ENCODE measurements at regions not wholly inside any gene's neighbourhood (a gene's known extent, or its start where the extent isn't known, plus 50 kb on each side); places are given as distances from the start of the nearest gene placed in this dataset.

DNA sequence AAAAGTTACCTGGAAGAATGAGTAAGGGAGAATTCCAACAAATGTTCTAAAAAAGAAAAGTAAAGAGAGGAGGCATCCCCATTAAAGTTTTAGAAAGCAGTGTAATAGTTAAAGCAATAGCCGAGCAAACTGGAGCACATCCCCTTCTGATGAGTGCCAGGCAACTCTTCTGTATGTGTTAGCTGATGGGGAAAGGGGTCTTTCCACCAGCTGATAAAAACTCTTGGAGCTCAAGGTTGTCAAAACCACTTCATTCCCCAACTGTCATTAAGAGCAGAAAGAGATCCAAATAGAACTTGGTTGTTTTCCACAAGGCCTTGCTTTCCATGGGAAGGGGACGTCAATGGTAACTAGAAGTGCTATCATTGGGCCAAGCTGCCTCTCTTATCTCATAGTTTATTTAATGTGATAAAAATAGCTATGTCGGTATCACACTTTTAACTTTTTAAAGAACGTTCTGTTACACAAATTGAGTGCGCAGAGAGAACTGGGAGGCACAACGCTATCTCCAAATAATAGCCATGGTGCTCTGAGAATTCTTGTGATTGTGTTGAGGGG is 116.9 kb downstream of the POLR2M start:
- DNase-seq (ENCODE audit: low spot score) = no peak

DNA sequence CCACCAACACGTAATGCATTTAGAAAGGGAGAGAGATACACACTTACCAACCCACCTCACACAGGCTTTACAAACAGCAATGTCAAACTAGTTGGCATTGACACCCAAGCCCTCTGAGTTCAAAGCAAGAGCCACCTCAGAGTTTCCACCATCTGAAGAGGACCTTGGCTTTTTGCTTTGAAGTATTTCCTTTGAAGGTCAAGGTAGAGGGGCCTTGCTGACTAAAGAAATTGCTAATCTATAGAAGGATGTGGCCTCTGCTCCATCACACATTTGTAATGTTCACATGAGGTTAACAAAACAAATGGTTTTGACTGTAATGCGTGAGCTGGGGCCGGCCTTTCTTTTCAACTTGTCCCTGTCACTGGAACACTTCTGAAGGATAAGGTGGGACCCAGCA is 117.7 kb downstream of the POLR2M start:
- no peak for DNase-seq (ENCODE audit: low spot score)

DNA sequence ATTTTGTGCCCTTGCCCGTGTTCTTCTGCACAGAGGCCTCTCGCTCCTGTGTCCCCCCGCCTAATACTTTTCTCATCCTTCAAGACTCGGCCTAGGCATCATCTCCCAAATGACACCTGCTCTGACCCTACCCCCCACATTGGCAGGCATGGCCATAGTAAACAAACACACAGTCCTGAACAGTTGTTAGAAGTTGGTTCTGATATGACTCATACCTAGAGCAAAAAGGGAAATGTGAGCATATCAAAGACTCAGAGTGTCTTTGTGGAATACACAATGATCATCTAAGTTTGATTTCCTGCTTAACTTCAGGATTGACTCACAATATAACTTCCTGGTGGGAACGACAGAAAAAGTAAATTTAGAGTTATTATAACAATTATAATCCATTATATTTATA is 120.5 kb downstream of the POLR2M start:
- DNase-seq (ENCODE audit: low spot score) = peak; percentile 61

DNA sequence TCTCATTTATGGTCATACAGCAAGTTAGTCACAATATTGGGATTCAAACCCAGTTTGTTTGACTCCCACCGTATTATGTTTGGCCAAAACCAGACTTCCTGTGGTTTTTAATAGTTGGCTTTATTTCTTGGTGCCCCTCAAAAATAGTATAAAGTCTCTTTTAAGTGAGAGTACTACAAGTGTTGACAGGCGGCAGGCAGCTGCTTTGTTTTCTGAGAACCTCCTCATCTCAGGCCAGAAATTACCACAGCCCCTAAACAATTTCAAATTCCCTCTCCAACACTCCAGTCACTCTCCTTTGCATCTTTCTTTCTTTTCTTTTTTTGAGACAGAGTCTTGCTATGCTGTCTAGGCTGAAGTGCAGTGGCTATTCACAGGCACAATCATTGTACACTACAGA is 121.5 kb downstream of the POLR2M start:
- no peak for DNase-seq (ENCODE audit: low spot score)

DNA sequence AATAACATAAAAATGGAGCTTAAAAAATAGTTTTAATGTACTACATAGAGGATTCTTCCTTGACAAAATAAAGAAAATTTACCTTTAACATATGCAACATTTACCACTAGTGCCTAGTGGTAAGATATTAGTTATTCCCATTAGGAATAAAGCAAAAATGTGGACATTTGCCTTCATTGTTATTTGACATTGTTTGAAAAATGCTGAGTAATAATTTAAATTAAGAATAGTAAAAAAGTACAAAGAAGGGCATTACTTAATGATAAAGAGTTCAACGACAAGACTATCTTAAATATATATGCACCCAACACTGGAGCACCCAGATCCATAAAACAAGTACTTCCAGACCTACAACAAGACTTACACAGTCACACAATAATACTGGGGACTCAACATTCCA is 125.7 kb downstream of the POLR2M start:
- no peak for DNase-seq (ENCODE audit: low spot score)

DNA sequence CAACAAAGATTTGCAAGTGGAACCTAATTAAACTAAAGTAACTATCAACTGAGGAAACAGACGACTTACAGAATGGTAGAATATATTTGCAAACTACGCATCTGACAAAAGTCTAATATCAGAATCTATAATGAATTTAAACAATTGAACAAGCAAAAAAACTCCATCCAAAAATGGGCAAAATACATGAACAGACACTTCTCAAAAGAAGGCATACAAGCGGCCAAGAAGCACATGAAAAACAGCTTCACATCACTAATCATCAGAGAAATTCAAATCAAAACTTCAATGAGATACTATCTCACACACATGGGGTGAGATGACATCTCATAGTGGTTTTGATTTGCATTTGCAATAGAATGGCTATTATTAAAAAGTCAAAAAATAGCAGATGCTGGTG is 128.6 kb downstream of the POLR2M start:
- DNase-seq (ENCODE audit: low spot score) = no peak

DNA sequence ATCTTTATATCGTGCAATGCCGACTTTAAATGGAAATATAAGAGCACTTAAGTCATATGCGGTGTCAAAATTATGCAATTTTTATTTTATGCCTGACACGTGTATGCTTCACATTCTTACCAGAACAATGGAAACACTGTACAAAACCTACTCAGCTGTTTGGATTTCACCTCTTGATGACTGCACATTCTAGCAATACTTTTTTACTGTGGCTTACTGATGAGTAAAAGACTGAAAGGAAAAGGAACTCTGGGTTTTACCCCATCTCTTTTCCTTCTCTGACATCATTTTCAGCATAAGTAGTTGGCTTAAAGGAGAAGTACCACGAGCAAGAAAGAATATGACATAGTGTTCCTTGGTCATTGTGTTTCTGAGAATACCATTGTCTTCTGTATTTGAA is 142.8 kb downstream of the POLR2M start:
- no peak for DNase-seq (ENCODE audit: low spot score)

DNA sequence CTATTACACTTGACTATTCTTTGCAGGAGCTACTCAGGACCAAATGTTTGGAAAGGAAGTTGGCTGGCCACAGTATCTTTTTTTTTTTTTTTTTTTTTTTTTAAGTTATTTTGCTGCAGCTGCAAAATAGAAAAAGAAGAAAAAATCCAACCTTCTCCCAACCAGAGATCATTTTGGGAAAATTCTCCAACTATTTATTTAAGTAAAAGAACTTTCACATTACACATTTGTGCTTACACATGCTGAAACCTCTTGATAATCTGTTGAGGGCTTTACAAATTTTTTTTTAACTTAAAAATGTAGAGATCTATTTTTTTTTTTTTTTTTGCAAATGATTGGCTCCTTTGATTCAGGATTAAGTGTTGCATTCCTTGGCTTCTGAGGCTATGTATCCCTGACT is 148.0 kb downstream of the POLR2M start:
- DNase-seq (ENCODE audit: low spot score) = no peak

DNA sequence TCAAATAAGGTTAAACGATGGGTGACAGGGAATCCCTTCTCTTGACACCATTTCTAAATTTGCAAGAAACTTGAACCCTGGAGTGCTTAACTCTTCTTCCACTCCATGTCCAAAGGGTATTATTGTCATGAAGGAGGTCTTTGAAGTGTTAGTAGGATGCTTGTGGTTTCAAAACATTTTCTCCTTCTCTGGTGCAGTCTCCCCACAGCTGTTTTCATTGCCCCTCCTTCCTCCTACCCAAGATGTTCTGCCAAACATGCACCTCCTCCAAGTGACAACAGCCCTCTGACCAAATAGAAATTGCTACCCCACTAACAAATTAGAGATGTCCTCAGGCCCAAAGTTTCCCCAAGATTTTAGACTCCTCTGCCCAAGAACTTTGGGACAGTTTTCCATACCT is 151.4 kb downstream of the POLR2M start:
- DNase-seq (ENCODE audit: low spot score) = no peak

DNA sequence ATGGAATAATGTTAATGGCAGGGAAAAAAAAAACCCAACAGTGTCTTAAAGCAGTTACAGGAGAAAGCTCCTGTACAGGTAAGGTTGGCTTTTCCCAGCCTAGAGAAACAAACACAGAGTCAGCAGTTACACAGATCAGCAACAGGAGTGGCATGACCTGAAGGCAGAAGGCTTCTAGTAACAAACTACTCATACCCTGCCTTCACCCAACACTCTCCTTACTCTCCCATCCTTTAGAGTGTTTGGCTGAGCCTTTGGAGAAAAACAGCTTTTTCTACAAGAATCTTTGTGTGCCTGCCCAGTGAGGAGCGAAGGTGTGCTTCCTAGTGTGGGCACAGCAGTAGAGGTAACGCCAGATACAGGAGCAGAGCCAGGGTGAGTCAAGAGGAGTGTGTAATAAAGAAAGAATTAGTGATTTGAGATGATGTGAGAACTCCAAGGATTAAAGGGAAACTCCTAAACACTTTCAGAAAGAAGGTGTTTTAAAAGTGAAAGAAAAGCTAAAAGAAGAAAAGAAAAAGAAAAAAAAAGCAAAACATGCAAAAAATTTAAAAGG is 152.7 kb downstream of the POLR2M start:
- no peak for DNase-seq (ENCODE audit: low spot score)

DNA sequence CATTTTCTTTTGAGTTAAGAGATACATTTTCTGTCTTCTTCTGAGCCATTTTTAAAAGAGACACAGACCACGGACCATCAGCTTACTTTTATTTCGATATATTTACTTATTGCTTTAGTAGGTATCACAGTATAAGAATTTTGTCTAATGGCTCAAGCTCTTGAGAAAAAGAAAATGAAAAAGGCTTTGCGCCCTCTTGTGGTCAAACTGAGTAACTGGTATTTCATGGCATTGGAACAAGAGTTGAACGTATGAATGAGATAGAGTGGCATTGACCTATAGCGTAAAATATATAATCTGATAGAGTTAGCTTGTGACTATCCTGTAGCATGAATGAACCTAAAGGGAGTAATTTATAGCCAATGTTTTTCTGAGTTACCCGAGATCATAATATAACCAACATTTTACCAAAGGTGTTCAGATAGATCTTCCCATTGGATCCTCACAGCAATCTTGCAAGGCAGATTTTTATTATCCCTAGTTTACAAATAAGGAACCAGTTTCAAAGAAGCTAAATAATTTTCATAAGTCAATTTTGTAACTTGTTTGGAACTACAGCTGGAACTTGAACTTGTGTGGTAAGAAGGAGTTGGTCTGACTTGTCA is 154.6 kb downstream of the POLR2M start:
- DNase-seq (ENCODE audit: low spot score) = peak; percentile 70

DNA sequence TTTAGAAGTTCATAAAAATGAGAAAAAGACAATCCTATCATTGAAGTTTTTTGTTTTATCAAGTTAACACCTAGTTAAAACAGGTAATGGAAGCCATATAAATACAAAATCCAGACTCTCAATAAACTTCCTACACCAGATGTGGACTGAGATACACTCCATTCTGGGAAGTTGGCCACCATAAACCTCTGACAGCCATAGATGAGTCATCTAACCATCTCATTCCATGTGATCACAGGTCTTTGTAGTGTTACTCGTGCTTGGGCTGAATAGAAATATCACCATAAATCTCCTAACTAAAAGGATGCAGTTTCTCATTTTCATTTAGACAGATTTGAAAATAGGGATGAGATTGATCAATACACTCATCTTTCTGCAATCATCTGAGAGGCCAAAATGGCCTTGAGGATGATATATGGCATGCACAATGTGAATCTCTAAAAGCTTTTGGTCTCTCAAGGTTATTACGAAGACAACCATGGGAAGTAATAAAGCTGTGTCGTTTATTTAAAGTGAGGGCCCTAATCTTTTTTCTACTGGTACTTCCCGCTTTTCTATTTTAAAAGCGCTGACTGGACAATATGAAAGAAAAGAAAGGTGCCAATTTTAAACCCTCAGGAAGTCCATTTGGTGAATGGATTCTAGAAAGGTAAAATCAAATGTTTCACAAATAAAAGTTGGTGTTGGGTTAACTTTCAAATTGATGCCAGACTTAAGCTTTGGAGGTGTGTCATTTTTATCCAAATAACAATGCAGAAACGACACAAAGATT is 155.5 kb downstream of the POLR2M start:
- peak; percentile 51 for DNase-seq (ENCODE audit: low spot score)

DNA sequence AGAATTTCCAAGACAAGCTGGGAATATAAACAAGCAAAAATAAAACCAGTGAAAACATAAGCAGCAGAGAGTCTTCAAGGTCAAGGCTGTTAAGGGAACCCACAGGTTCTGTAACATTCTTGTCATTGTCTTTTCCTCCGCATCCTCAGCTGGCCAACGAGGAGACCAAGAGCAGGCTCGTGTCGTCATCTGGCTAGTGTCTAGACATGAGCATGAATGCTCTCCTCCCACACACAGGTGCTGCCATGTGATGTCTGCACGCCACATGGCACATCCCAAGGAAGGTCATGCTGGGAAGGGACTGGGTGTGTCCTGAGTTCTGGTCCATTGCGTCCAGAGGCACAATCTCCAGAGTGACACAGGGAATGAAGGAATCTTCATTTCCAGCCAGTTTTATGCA is 156.2 kb downstream of the POLR2M start:
- DNase-seq (ENCODE audit: low spot score) = no peak

DNA sequence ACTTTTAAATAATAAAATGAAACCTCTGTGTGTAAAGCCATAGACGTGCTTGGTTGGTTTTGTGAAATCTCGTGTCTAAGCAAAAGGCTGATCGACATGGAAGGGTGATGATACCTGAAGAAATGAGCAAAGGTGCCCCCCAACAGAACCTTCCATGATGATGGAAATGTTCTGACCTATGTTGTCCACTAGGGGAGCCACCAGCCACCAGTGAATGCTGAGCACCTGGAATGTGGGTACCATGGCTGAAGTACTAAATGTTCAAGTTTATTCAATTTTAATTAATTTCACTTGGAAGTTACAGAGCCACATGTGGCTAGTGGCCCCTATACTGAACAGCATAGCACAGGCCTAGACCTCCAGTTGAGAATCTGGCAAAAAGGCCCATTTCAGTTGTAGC is 158.8 kb downstream of the POLR2M start:
- DNase-seq (ENCODE audit: low spot score) = no peak

DNA sequence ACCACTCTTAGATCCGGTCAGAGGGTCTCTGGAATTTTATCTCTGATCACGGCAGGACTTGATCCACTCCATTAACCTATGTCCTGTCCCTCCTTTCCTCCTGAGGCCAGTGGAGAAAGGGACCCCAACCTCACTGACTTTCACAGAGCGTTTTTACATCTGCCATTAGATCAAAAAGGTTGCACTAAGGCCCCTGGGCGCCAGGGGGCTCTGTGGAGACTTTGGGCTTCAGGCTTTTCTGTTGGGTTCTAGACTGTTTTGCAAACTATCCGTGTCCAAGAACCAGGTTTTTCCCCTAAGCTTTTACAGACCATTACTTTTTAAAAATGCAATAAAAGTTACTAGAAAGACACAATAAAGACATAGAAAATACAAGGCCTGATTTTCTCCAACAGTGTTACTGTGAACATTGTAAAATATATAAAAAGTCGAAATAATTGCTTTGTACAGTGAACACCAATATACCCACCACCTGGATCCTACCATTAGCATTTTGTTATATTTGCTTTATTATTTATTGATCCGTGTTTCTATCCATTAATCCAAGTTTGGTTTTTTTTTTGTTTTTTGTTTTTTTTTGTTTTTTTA is 159.7 kb downstream of the POLR2M start:
- peak; percentile 44 for DNase-seq (ENCODE audit: low spot score)

DNA sequence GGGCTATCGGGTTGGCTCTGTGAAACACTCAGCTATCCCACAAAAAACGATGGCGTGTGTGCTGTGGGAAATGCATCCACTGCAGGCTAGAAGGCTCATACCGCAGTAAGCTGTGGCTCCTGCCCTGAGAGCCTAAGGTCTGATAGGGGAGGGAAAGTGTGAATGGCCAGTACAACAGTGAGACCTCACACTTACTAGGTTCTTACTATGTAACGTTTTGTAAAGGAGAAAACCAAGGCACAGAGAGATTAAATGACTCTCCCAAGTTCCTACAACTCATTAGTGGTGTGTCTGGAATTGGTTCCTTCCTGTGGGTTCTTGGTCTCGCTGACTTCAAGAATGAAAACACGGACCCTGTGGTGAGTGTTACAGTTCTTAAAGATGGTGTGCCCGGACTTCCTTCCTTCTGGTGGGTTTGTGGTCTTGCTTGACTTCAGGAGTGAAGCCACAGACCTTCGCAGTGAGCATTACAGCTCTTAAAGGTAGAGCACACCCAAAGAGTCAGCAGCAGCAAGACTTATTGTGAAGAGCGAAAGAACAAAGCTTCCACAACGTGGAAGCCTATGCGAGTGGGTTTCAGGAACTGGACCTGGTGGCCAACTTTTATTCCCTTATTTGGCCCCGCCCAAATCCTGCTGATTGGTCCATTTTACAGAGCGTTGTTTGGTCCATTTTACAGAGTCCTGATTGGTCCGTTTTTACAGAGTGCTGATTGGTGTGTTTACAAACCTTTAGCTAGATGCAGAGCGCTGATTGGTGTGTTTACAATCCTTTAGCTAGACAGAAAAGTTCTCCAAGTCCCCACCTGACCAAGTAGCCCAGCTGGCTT is 161.7 kb downstream of the POLR2M start:
- DNase-seq (ENCODE audit: low spot score) = no peak

DNA sequence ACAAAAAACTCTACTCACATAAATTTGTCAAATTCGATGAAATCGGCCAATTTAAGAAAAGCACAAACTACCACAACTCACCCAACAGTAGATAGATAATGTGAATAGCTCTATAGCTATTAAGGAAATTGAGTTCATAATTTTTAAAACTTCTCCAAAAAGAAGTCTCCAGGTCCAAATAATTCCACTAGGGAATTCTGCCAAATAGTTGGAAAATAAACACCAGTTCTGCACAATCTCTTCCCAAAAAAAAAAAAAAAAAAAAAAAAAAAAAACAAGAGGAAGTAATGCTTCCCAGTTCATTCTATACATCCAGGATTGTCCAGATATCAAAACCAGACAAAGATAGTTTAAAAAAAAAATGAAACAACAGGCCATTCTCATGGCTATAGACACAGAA is 164.2 kb downstream of the POLR2M start:
- no peak for DNase-seq (ENCODE audit: low spot score)

DNA sequence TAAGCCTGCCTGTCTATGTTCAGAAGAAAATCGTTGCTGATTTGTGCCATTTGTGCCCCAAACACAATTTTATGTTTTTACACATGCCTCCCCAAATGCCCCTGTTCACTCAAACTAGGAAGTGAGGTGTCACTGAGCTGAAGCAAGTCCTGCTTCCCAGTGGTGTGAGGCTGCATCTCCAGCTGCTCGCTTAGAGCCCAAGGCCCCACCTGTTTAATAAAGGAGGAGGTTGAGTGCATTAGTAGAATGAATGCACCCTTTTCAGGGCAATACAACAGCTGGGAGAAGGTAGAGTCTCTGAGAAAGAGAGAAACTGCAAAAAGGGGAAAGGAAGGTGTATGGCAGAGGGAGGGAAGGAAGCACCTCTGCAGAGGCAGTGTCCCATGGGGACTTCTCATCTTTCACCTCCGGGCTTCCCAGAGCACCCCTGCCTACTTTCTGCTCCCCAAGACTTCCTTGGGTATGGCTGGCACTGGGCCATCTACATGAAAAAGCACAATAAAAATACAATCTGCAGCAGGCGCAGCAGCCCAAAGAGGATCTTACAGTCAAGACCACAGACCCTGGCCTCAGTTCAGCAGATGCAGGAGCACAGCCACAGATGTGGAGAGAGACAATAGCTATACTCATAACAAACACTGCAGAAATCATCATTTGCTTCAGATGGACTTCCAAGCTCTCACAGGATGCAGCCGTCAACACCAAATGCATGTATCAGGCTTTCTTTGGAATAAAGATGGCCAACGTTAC is 165.9 kb downstream of the POLR2M start:
- DNase-seq (ENCODE audit: low spot score) = no peak

DNA sequence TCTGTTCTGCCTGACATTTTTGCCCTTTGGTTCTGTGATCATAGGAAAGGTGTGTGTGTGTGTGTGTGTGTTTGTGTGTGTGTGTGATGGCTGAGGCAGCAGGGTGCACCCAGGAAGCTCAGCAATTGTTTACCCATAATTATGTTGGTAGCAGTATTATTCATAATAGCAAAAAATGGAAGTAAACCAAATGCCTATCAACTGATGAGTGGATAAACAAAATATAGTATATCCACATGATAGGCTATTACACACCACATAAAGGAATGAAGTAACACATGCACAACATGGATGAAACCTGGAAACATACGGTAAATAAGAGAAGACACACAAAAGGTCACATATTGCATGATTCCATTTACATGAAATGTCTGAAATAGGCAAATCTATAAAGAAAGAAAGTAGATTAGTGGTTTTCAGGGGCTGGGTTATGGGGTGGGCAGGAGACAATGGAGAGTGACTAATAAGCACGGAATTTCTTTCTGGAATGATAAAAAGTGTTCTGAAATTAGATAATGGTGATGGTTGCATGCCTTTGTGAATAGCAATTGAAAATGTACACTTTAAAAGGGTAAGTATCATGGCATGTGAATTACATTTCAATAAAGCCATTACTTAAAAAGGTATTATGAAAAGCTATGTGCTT is 167.2 kb downstream of the POLR2M start:
- DNase-seq (ENCODE audit: low spot score) = peak; percentile 46

DNA sequence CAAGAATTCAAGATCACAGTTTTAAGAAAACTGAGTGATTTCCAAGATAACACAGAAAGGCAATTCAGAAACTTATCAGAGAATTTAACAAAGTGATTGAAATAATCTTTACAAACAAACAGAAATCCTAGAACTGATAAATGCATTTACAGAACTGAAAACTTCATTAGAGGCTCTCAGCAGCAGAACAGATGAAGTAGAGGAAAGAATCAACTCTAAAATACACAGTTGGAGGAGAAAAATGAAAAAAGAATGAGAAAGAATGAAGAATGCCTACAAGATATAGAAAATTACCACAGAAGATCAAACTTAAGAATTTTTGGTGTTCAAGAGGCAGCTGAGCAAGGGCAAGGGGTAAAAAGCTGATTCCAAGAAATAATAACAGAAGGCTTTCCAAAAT is 168.8 kb downstream of the POLR2M start:
- no peak for DNase-seq (ENCODE audit: low spot score)

DNA sequence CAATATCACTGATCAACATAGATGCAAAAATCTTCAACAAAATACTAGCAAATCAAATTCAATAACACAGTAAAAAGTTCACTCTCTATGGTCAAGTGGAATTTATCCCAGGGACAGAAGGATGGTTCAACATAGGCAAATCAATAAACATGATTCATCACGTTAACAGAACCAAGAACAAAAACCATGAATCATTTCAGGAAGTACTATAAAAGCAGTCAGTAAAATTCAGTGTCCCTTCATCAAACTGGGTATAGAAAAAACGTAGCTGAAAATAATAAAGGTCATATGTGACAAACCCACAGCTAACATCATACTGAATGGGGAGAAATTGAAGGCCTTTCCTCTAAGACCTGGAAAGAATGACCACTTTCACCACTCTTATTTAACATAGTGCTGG is 172.1 kb downstream of the POLR2M start:
- DNase-seq (ENCODE audit: low spot score) = peak; percentile 47

Measured in kidney capillary endothelial cell (primary cell).